ENCODE measurements at regions not wholly inside any gene's neighbourhood (a gene's known extent, or its start where the extent isn't known, plus 50 kb on each side); places are given as distances from the start of the nearest gene placed in this dataset.

DNA sequence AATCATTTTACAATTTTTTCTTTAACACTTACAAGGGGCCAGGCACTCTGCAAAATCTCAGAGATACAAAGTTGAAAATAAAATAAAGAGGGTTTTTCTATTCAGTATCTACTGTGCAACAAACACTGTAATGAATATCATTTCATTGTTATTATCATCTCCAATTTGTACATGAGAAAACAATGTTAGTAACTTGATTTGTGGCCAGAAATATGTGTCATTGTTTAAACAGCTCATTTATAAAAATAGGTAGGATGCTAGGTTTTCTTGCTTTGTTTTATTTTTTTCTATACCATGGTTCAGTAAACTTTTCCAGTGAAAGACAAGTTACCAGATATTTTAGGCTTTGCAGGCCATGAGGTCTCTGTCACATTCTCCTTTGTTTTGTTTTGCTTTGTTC, 318.1 kb upstream of the UBE2E2 start:
- Histone ChIP-seq H3K4me1 (ENCODE audit: control insufficient read depth in 2 of 2, insufficient read depth in 2 of 2, low read length in 2 of 2) (no peaks in the 10 kb centered on the region), H3K4me3 (ENCODE audit: low read length in 2 of 2) (no peak overlapping the region), H3K9me3 (ENCODE audit: control insufficient read depth in 2 of 2, low read length in 2 of 2) (no peaks in the 10 kb centered on the region), H3K27ac (ENCODE audit: low read depth in 2 of 2, low read length in 2 of 2) (no peak overlapping the region), H3K36me3 (ENCODE audit: control insufficient read depth in 2 of 2, insufficient read depth in 2 of 2, low read length in 2 of 2) (no peaks in the 10 kb centered on the region), H3K9ac (ENCODE audit: low read depth in 1 of 2, low read length in 2 of 2) (no peak overlapping the region), H3K27me3 (ENCODE audit: control insufficient read depth in 2 of 2, insufficient read depth in 2 of 2, low read length in 2 of 2) (no peaks in the 10 kb centered on the region)

- Histone ChIP-seq H3K9ac (ENCODE audit: low read depth in 1 of 2, low read length in 2 of 2) (no peak overlapping the region), H3K27me3 (ENCODE audit: control insufficient read depth in 2 of 2, insufficient read depth in 2 of 2, low read length in 2 of 2) (no peaks in the 10 kb centered on the region), H3K9me3 (ENCODE audit: control insufficient read depth in 2 of 2, low read length in 2 of 2) (no peaks in the 10 kb centered on the region), H3K4me1 (ENCODE audit: control insufficient read depth in 2 of 2, insufficient read depth in 2 of 2, low read length in 2 of 2) (no peaks in the 10 kb centered on the region), H3K27ac (ENCODE audit: low read depth in 2 of 2, low read length in 2 of 2) (no peak overlapping the region), H3K36me3 (ENCODE audit: control insufficient read depth in 2 of 2, insufficient read depth in 2 of 2, low read length in 2 of 2) (no peaks in the 10 kb centered on the region), H3K4me3 (ENCODE audit: low read length in 2 of 2) (no peak overlapping the region)
Observed at GRCh38 chr3:22885574-22886341, 317.4 kb upstream of the UBE2E2 start.

- Histone ChIP-seq H3K9ac (ENCODE audit: low read depth in 1 of 2, low read length in 2 of 2) (no peak overlapping the region), H3K36me3 (ENCODE audit: control insufficient read depth in 2 of 2, insufficient read depth in 2 of 2, low read length in 2 of 2) (no peaks in the 10 kb centered on the region), H3K27me3 (ENCODE audit: control insufficient read depth in 2 of 2, insufficient read depth in 2 of 2, low read length in 2 of 2) (no peaks in the 10 kb centered on the region), H3K9me3 (ENCODE audit: control insufficient read depth in 2 of 2, low read length in 2 of 2) (no peaks in the 10 kb centered on the region), H3K27ac (ENCODE audit: low read depth in 2 of 2, low read length in 2 of 2) (no peak overlapping the region), H3K4me1 (ENCODE audit: control insufficient read depth in 2 of 2, insufficient read depth in 2 of 2, low read length in 2 of 2) (no peaks in the 10 kb centered on the region), H3K4me3 (ENCODE audit: low read length in 2 of 2) (no peak overlapping the region)
Observed at GRCh38 chr3:22886439-22887068, 316.6 kb upstream of the UBE2E2 start.

DNA sequence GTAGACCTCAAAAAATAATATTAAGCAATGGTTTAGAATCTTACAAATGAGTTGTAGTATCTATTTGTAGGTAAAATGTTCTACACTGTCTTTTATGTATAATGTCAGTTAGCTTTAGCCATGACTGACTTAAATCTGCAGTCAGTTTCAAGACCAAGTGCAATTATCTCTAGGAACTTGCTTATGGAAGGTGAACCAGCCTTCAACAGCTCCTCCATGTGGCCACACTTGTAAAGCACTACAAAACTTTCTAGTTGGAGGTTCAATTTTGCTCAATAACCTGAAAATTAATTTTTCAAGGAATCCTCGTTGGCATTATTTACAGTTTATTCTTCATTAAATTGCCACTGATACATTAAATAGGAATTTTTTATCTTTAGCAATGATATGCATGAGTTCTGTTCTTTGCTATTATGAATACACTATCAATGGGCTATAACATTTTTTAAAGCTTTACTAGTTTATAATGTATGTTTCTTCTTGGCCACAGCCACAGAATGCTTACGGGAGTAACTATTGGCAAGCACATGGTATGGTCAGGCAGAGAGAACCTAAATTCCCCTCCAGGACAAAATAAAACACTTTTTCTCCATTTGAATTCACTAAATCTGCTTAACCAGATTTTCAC, 315.3 kb upstream of the UBE2E2 start:
- no peaks in the 10 kb centered on the region for H3K9me3 ChIP-seq (ENCODE audit: control insufficient read depth in 2 of 2, low read length in 2 of 2)
- H3K36me3 ChIP-seq (ENCODE audit: control insufficient read depth in 2 of 2, insufficient read depth in 2 of 2, low read length in 2 of 2): no peaks in the 10 kb centered on the region
- H3K4me1 ChIP-seq (ENCODE audit: control insufficient read depth in 2 of 2, insufficient read depth in 2 of 2, low read length in 2 of 2): no peaks in the 10 kb centered on the region
- H3K27ac ChIP-seq (ENCODE audit: low read depth in 2 of 2, low read length in 2 of 2): no peak overlapping the region
- H3K27me3 ChIP-seq (ENCODE audit: control insufficient read depth in 2 of 2, insufficient read depth in 2 of 2, low read length in 2 of 2): no peaks in the 10 kb centered on the region
- no peak overlapping the region for H3K9ac ChIP-seq (ENCODE audit: low read depth in 1 of 2, low read length in 2 of 2)
- no peak overlapping the region for H3K4me3 ChIP-seq (ENCODE audit: low read length in 2 of 2)

DNA sequence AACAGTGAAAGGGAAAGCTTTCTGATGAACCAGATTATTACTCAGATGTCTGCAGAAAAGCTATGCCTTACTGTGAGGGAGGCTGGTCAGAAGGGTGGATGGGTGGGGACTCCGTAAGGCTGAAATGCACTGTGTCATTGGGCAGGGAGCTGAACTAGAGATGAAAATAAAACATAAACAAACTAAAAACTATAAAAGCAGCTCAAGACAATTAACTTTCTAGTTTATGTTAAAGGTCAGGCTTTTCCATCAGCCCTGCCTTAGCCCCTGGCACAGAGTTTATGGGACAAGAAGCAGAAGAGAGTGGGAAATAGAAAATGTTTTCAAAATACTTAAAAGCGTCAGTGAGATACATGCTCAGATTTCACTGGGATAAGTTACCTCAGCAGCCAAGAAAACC, 310.0 kb upstream of the UBE2E2 start:
- Histone ChIP-seq H3K27ac (ENCODE audit: low read depth in 2 of 2, low read length in 2 of 2) (no peak overlapping the region), H3K4me1 (ENCODE audit: control insufficient read depth in 2 of 2, insufficient read depth in 2 of 2, low read length in 2 of 2) (no peaks in the 10 kb centered on the region), H3K36me3 (ENCODE audit: control insufficient read depth in 2 of 2, insufficient read depth in 2 of 2, low read length in 2 of 2) (no peaks in the 10 kb centered on the region), H3K9ac (ENCODE audit: low read depth in 1 of 2, low read length in 2 of 2) (no peak overlapping the region), H3K9me3 (ENCODE audit: control insufficient read depth in 2 of 2, low read length in 2 of 2) (no peaks in the 10 kb centered on the region), H3K27me3 (ENCODE audit: control insufficient read depth in 2 of 2, insufficient read depth in 2 of 2, low read length in 2 of 2) (no peaks in the 10 kb centered on the region), H3K4me3 (ENCODE audit: low read length in 2 of 2) (no peak overlapping the region)

- H3K4me3 ChIP-seq (ENCODE audit: low read length in 2 of 2): no peak overlapping the region
- H3K9me3 ChIP-seq (ENCODE audit: control insufficient read depth in 2 of 2, low read length in 2 of 2): no peaks in the 10 kb centered on the region
- no peak overlapping the region for H3K9ac ChIP-seq (ENCODE audit: low read depth in 1 of 2, low read length in 2 of 2)
- H3K27me3 ChIP-seq (ENCODE audit: control insufficient read depth in 2 of 2, insufficient read depth in 2 of 2, low read length in 2 of 2): no peaks in the 10 kb centered on the region
- no peaks in the 10 kb centered on the region for H3K36me3 ChIP-seq (ENCODE audit: control insufficient read depth in 2 of 2, insufficient read depth in 2 of 2, low read length in 2 of 2)
- no peak overlapping the region for H3K27ac ChIP-seq (ENCODE audit: low read depth in 2 of 2, low read length in 2 of 2)
- no peaks in the 10 kb centered on the region for H3K4me1 ChIP-seq (ENCODE audit: control insufficient read depth in 2 of 2, insufficient read depth in 2 of 2, low read length in 2 of 2)
Observed at GRCh38 chr3:22893644-22894325, 309.3 kb upstream of the UBE2E2 start.

DNA sequence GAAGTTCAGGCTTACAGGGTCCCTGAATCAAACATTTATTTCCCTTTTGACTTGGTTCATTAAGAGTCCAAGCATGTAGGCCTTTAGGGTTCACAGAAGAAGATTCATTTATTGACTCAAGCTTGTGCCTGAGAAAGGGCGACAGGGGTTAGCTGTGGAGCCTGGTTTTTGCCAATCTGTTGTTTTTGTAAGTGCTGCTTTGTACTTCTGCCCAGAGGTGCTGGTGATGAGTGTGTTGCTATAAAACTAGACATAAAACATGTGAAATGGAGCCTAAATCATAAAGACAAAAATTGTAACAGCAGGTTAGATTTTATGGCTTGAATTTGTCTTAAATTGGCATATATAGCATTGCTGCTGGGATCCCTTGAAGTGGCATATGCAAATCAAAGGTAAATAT, 308.3 kb upstream of the UBE2E2 start:
- Histone ChIP-seq H3K4me1 (ENCODE audit: control insufficient read depth in 2 of 2, insufficient read depth in 2 of 2, low read length in 2 of 2) (no peaks in the 10 kb centered on the region), H3K27me3 (ENCODE audit: control insufficient read depth in 2 of 2, insufficient read depth in 2 of 2, low read length in 2 of 2) (no peaks in the 10 kb centered on the region), H3K4me3 (ENCODE audit: low read length in 2 of 2) (no peak overlapping the region), H3K9me3 (ENCODE audit: control insufficient read depth in 2 of 2, low read length in 2 of 2) (no peaks in the 10 kb centered on the region), H3K9ac (ENCODE audit: low read depth in 1 of 2, low read length in 2 of 2) (no peak overlapping the region), H3K27ac (ENCODE audit: low read depth in 2 of 2, low read length in 2 of 2) (no peak overlapping the region), H3K36me3 (ENCODE audit: control insufficient read depth in 2 of 2, insufficient read depth in 2 of 2, low read length in 2 of 2) (no peaks in the 10 kb centered on the region)

- H3K27me3 ChIP-seq (ENCODE audit: control insufficient read depth in 2 of 2, insufficient read depth in 2 of 2, low read length in 2 of 2): no peaks in the 10 kb centered on the region
- no peak overlapping the region for H3K4me3 ChIP-seq (ENCODE audit: low read length in 2 of 2)
- H3K27ac ChIP-seq (ENCODE audit: low read depth in 2 of 2, low read length in 2 of 2): no peak overlapping the region
- no peaks in the 10 kb centered on the region for H3K4me1 ChIP-seq (ENCODE audit: control insufficient read depth in 2 of 2, insufficient read depth in 2 of 2, low read length in 2 of 2)
- H3K9ac ChIP-seq (ENCODE audit: low read depth in 1 of 2, low read length in 2 of 2): no peak overlapping the region
- H3K9me3 ChIP-seq (ENCODE audit: control insufficient read depth in 2 of 2, low read length in 2 of 2): no peaks in the 10 kb centered on the region
- no peaks in the 10 kb centered on the region for H3K36me3 ChIP-seq (ENCODE audit: control insufficient read depth in 2 of 2, insufficient read depth in 2 of 2, low read length in 2 of 2)
Observed at GRCh38 chr3:22895671-22896070, 307.5 kb upstream of the UBE2E2 start.

GRCh38 chr3:22898558-22898957, 304.6 kb upstream of the UBE2E2 start:
- Histone ChIP-seq H3K27me3 (ENCODE audit: control insufficient read depth in 2 of 2, insufficient read depth in 2 of 2, low read length in 2 of 2) (no peaks in the 10 kb centered on the region), H3K9me3 (ENCODE audit: control insufficient read depth in 2 of 2, low read length in 2 of 2) (no peaks in the 10 kb centered on the region), H3K4me3 (ENCODE audit: low read length in 2 of 2) (no peak overlapping the region), H3K36me3 (ENCODE audit: control insufficient read depth in 2 of 2, insufficient read depth in 2 of 2, low read length in 2 of 2) (no peaks in the 10 kb centered on the region), H3K27ac (ENCODE audit: low read depth in 2 of 2, low read length in 2 of 2) (no peak overlapping the region), H3K4me1 (ENCODE audit: control insufficient read depth in 2 of 2, insufficient read depth in 2 of 2, low read length in 2 of 2) (no peaks in the 10 kb centered on the region), H3K9ac (ENCODE audit: low read depth in 1 of 2, low read length in 2 of 2) (no peak overlapping the region)

DNA sequence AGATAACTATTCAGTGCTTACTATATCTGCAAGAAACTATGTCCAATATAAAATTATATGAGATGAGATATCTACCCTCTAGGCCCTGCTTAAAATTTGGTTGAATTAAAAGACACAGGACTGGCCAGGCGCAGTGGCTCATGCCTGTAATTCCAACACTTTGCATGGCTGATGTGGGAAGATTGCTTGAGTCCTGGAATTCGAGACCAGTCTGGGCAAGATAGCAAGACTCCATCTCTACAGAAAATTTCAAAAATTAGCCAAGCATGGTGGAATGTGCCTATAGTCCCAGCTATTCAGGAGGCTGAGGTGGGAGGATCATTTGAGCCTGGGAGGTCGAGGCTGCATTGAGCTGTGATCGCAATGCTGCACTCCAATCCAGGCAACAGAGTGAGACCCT, 303.7 kb upstream of the UBE2E2 start:
- no peaks in the 10 kb centered on the region for H3K27me3 ChIP-seq (ENCODE audit: control insufficient read depth in 2 of 2, insufficient read depth in 2 of 2, low read length in 2 of 2)
- H3K9ac ChIP-seq (ENCODE audit: low read depth in 1 of 2, low read length in 2 of 2): no peak overlapping the region
- H3K36me3 ChIP-seq (ENCODE audit: control insufficient read depth in 2 of 2, insufficient read depth in 2 of 2, low read length in 2 of 2): no peaks in the 10 kb centered on the region
- H3K27ac ChIP-seq (ENCODE audit: low read depth in 2 of 2, low read length in 2 of 2): no peak overlapping the region
- no peaks in the 10 kb centered on the region for H3K4me1 ChIP-seq (ENCODE audit: control insufficient read depth in 2 of 2, insufficient read depth in 2 of 2, low read length in 2 of 2)
- no peak overlapping the region for H3K4me3 ChIP-seq (ENCODE audit: low read length in 2 of 2)
- H3K9me3 ChIP-seq (ENCODE audit: control insufficient read depth in 2 of 2, low read length in 2 of 2): no peaks in the 10 kb centered on the region

Data from mucosa of rectum (tissue), 2 donors.